BE2C (cell line): ENCODE measurements at regions not wholly inside any gene's neighbourhood (a gene's known extent, or its start where the extent isn't known, plus 50 kb on each side); places are given as distances from the start of the nearest gene placed in this dataset.
"Not testable (repeated sequence)": the region's sequence is repeated elsewhere in the genome, so short reads cannot be mapped to it uniquely, and the experiment has no call there.

Source experiments
- DNase-seq: peaks from one replicate; pipeline ENCODE4 v3.0.0-alpha.2; 2020
- H3K27me3 ChIP-seq: fragments of 250-450 bp; sonication (Bioruptor Pico); 2 replicates; pipeline ENCODE4 v1.5.1; 2020; ENCODE audit warnings: mild to moderate bottlenecking
- H3K36me3 ChIP-seq: fragments of 250-450 bp; sonication (Bioruptor Pico); 2 replicates; pipeline ENCODE4 v1.5.1; 2020; ENCODE audit warnings: mild to moderate bottlenecking
- H3K4me1 ChIP-seq: fragments of 250-450 bp; sonication (Bioruptor Pico); 2 replicates; pipeline ENCODE4 v1.5.1; 2020
- H3K4me3 ChIP-seq: 2 replicates; pipeline ENCODE4 v1.5.1; 2011; ENCODE audit warnings: low read depth, low read length
- H3K9me3 ChIP-seq: fragments of 250-450 bp; sonication (Bioruptor Pico); 2 replicates; pipeline ENCODE4 v1.5.1; 2020

DNA sequence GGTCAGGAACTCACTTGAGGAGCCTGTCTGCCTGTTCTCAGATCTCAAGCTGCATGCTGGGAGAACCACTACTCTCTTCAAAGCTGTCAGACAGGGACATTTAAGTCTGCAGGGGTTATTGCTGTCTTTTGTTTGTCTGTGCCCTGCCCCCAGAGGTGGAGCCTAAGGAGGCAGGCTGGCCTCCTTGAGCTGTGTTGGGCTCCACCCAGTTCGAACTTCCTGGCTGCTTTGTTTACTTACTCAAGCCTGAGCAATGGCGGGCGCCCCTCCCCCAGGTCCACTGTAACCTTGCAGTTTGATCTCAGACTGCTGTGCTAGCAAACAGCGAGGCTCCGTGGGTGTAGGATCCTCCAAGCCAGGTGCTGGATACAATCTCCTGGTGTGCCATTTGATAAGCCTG, 3491.2 kb upstream of the OR11H1 start:
- H3K4me1 ChIP-seq, H3K36me3 ChIP-seq, H3K4me3 ChIP-seq, H3K27me3 ChIP-seq, H3K9me3 ChIP-seq: not testable (repeated sequence)
- peak; percentile 2 for DNase-seq
